Activated CD8-positive, alpha-beta T cell treated with anti-CD3 and anti-CD28 coated beads for 36 hours (primary cell): ENCODE measurements at regions not wholly inside any gene's neighbourhood (a gene's known extent, or its start where the extent isn't known, plus 50 kb on each side); places are given as distances from the start of the nearest gene placed in this dataset.

Experiments used
- ATAC-seq: fragments of 200-7000 bp; cut with Tn5 transposase; one replicate; pipeline ENCODE4 v1.10.0; 2021; ENCODE audit warnings: mild to moderate bottlenecking, moderate library complexity
- CTCF ChIA-PET: fragments of 350-600 bp; sonication (Branson Sonifier 250); formaldehyde crosslinking; loops from one replicate; lab custom pipeline; 2021; ENCODE audit warnings: antibody characterized with exemption; lab: Charles Lee
- POLR2A ChIA-PET: fragments of 350-600 bp; sonication (Branson Sonifier 250); formaldehyde crosslinking; loops from one replicate; lab custom pipeline; 2021; ENCODE audit warnings: antibody characterized with exemption; lab: Charles Lee
- DNase-seq: peaks from one replicate; pipeline ENCODE4 v3.0.0-alpha.2; 2020
- H3K27ac Mint-ChIP-seq: one replicate; pipeline ENCODE4 v1.8.0; 2021; ENCODE audit warnings: mild to moderate bottlenecking, mixed read lengths
- H3K27me3 Mint-ChIP-seq: one replicate; pipeline ENCODE4 v1.8.0; 2021; ENCODE audit warnings: mixed read lengths
- H3K36me3 Mint-ChIP-seq: one replicate; pipeline ENCODE4 v1.8.0; 2021; ENCODE audit warnings: low read depth, mixed read lengths
- H3K4me1 Mint-ChIP-seq: one replicate; pipeline ENCODE4 v1.8.0; 2021; ENCODE audit warnings: low read depth, mixed read lengths
- H3K4me3 Mint-ChIP-seq: one replicate; pipeline ENCODE4 v1.8.0; 2021; ENCODE audit warnings: mild to moderate bottlenecking, moderate library complexity, mixed read lengths
- H3K9me3 Mint-ChIP-seq: one replicate; pipeline ENCODE4 v1.8.0; 2021; ENCODE audit warnings: mixed read lengths
- intact Hi-C: fragments of 100-400 bp; cut with micrococcal nuclease; formaldehyde crosslinking; loops from one replicate; pipeline ENCODE4 v1.10.0; 2022
- TF ChIP-seq, protein P1 (sequence below): fragments of 200-600 bp; IDR thresholded peaks from one replicate; pipeline ENCODE4 v1.8.0; 2022; ENCODE audit warnings: antibody characterized with exemption, mild to moderate bottlenecking

DNA sequence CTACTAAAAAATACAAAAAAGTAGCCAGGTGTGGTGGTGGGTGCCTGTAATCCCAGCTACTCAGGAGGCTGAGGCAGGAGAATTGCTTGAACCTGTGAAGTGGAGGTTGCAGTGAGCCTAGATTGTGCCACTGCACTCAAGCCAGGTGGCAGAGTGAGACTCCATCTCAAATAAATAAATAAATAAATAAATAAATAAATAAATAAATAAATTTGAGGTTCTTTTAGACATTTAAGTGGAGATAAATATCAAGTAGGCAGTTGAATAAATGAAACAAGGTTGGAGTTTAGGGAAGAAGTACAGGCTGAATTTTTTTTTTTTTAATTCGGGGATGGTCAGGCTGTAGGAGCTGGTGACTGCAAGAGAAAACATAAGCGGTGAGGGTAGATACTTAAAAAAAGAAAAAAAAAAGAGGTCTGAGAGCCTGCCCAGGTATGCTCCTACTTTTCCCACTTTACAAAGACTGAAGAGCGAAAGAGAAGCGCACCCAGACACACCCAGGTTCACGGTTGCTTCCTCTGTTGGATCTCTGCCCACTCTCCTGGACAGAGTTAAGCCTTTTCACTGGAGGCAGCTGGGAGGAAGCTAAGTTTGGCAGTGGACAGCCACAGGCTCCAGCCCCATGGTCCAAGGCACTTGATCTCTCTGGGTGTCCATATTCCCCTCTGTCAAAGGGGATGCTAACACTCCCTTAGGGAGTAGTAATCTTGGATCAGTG is 100.9 kb upstream of the PRDM1 start:
- ATAC-seq (no peak), DNase-seq (no peak)
- Mint-ChIP-seq H3K36me3 (no peaks in the 10 kb centered on the region), H3K9me3 (no peaks in the 10 kb centered on the region), H3K4me3 (peak overlapping the region; percentile 10), H3K27ac (no peak overlapping the region), H3K4me1 (peaks cover 27% of the 10 kb centered on the region), H3K27me3 (peaks cover 77% of the 10 kb centered on the region)
- ChIA-PET POLR2A (interaction anchor here (0.5 to 1.8 kb wide), 2 partner anchors 10 to 324 kb away, joined by 3 to 4 read pairs; no protein-coding TSS in a partner anchor), CTCF (interaction anchor here (2.5 kb wide), 1 partner anchor 239 kb away, joined by 5 read pairs; no protein-coding TSS in a partner anchor)
- TF ChIP-seq, protein P1, sequence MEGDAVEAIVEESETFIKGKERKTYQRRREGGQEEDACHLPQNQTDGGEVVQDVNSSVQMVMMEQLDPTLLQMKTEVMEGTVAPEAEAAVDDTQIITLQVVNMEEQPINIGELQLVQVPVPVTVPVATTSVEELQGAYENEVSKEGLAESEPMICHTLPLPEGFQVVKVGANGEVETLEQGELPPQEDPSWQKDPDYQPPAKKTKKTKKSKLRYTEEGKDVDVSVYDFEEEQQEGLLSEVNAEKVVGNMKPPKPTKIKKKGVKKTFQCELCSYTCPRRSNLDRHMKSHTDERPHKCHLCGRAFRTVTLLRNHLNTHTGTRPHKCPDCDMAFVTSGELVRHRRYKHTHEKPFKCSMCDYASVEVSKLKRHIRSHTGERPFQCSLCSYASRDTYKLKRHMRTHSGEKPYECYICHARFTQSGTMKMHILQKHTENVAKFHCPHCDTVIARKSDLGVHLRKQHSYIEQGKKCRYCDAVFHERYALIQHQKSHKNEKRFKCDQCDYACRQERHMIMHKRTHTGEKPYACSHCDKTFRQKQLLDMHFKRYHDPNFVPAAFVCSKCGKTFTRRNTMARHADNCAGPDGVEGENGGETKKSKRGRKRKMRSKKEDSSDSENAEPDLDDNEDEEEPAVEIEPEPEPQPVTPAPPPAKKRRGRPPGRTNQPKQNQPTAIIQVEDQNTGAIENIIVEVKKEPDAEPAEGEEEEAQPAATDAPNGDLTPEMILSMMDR, result no peak
- intact Hi-C loops, result no loop called here

DNA sequence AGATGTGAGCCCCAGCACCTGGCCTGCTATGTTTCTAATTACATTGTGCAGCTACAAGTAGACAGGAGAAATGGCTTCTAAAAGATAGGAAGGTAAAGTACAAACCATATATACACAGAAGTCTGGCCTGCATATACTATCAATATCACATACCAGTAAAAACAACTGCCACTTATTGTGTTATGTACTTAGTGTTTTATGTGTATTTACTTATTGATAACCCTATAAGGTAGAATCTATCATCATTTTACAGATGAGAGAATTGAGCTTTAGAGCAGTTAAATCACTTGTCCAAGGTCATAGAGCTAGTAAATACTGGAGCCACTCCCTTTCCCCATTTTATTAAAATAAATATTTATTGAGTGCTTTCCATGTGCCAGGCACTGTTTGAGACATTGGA is 102.4 kb upstream of the PRDM1 start:
- no peaks in the 10 kb centered on the region for H3K9me3 Mint-ChIP-seq
- intact Hi-C loops, result no loop called here
- CTCF ChIA-PET, result interaction anchor here (0.9 to 3.0 kb wide), 6 partner anchors 9 to 240 kb away, joined by 3 to 15 read pairs (median 4); partner anchors contain the start of gene PRDM1
- H3K27me3 Mint-ChIP-seq, result peaks cover 67% of the 10 kb centered on the region
- TF ChIP-seq, protein P1, result no peak
- POLR2A ChIA-PET, result interaction anchor here (0.7 to 3.3 kb wide), 5 partner anchors 8 to 120 kb away, joined by 3 to 31 read pairs (median 3); no protein-coding TSS in a partner anchor
- H3K27ac Mint-ChIP-seq, result no peak overlapping the region
- H3K36me3 Mint-ChIP-seq, result peaks cover 2% of the 10 kb centered on the region
- no peak overlapping the region for H3K4me3 Mint-ChIP-seq
- peaks cover 35% of the 10 kb centered on the region for H3K4me1 Mint-ChIP-seq
- DNase-seq, result no peak
- no peak for ATAC-seq

DNA sequence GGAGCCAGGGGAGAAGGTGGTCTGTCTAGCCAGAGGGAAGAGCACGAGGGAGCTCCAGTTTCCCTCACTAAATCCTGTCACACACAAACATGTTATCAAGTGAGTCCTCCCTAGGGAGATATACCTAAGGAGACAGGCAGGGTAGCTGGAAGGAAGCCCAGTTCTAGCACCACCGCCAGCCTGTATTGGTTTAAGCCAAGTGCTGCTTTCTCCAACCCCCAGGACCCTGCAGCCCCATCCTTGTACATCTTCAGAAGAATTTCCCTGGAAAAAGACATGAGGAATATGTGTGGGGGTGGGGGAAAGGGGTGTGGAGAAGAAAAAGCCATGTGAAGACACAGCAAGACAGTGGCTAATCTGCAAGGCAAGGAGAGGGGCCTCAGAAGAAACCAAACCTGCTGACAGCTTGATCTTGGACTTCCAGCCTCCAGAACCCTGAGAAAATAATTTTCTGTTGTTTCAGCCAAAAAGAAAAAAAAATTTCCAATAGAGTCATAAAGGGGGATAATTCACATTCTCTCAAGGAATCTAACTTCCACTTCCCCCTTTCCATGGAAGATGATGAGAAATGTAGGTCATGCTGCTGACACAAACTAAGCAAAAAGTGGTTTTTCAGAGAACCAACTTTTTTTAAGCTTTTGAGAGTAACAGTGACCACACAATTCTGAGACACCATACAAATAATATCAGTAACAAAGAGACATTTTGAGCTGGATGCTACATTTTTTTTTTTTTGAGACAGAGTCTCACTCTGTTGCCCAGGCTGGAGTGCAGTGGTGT is 103.2 kb upstream of the PRDM1 start:
- H3K4me1 Mint-ChIP-seq, result peaks cover 38% of the 10 kb centered on the region
- POLR2A ChIA-PET, result interaction anchor here (0.8 to 3.3 kb wide), 5 partner anchors 9 to 337 kb away, joined by 3 to 31 read pairs (median 4); no protein-coding TSS in a partner anchor
- no peaks in the 10 kb centered on the region for H3K9me3 Mint-ChIP-seq
- H3K4me3 Mint-ChIP-seq, result no peak overlapping the region
- TF ChIP-seq, protein P1, result no peak
- H3K27me3 Mint-ChIP-seq, result peaks cover 70% of the 10 kb centered on the region
- H3K27ac Mint-ChIP-seq, result peak overlapping the region; percentile 49
- peak; percentile 52 for ATAC-seq
- intact Hi-C loops, result no loop called here
- CTCF ChIA-PET, result interaction anchor here (0.7 to 3.0 kb wide), 7 partner anchors 10 to 294 kb away, joined by 3 to 15 read pairs (median 3); partner anchors contain the start of gene PRDM1
- peak; percentile 13 for DNase-seq
- peaks cover 2% of the 10 kb centered on the region for H3K36me3 Mint-ChIP-seq

DNA sequence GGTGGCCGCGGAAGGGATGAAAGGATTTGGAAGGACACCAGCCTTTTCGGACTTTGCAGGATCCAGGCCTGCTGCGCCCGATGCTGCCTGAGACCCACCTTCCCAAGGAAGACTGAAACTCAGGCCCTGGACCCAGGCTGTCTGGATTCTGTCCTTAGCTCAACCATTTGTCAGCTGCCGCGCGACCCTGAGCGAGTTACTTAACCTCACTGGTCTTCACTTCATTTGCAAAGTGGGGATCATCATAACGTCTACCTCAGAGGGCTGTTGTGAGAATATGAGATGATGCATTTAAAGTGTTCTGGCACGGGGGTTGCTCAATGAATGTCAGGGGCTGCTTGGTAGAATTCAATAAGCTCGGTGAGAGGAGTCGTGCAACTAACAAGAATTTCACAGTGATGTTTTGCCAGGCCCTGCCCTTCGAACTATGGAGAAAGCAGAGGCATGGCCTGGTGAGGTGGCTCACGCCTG is 104.2 kb upstream of the PRDM1 start:
- ATAC-seq (no peak), DNase-seq (no peak)
- TF ChIP-seq, protein P1, result no peak
- H3K4me3 Mint-ChIP-seq, result peak overlapping the region; percentile 66
- intact Hi-C loops, result no loop called here
- ChIA-PET POLR2A (interaction anchor here (0.6 to 3.3 kb wide), 7 partner anchors 10 to 336 kb away, joined by 3 to 31 read pairs (median 4); no protein-coding TSS in a partner anchor), CTCF (interaction anchor here (1.3 to 3.0 kb wide), 3 partner anchors 11 to 112 kb away, joined by 3 to 15 read pairs (median 5); no protein-coding TSS in a partner anchor)
- peaks cover 63% of the 10 kb centered on the region for H3K27me3 Mint-ChIP-seq
- peaks cover 38% of the 10 kb centered on the region for H3K4me1 Mint-ChIP-seq
- no peaks in the 10 kb centered on the region for H3K9me3 Mint-ChIP-seq
- H3K27ac Mint-ChIP-seq, result no peak overlapping the region
- peaks cover 2% of the 10 kb centered on the region for H3K36me3 Mint-ChIP-seq
